ENCODE measurements at regions not wholly inside any gene's neighbourhood (a gene's known extent, or its start where the extent isn't known, plus 50 kb on each side); places are given as distances from the start of the nearest gene placed in this dataset.

GRCh38 chr2:494853-495252 is 182.4 kb downstream of the TMEM18 start:
- TF ChIP-seq MAX (IDR thresholded peaks at IDR 0.05; ENCODE audit: insufficient read depth, insufficient read length), result no peak
- TF ChIP-seq POLR2AphosphoS5 (IDR thresholded peaks at IDR 0.05; ENCODE audit: insufficient read depth, low read depth, low read length), result no peak
- TF ChIP-seq GATA2 (IDR thresholded peaks at IDR 0.05; ENCODE audit: insufficient read depth, insufficient read length, low read depth, low read length), result no peak
- no peaks in the 10 kb centered on the region for H4K20me1 ChIP-seq (replicated peaks; ENCODE audit: control insufficient read depth, extremely low read depth, insufficient read depth, low read length)
- H3K27me3 ChIP-seq (ENCODE audit: control insufficient read depth in 2 of 2, insufficient read depth in 2 of 2, low read length in 2 of 2), result no peaks in the 10 kb centered on the region
- no peak overlapping the region for H3K27ac ChIP-seq (ENCODE audit: insufficient read depth, low read depth, low read length)
- H3K36me3 ChIP-seq (ENCODE audit: control insufficient read depth in 2 of 2, extremely low read depth in 1 of 2, insufficient read depth in 2 of 2, low read length in 2 of 2), result no peaks in the 10 kb centered on the region
- ChIA-PET CTCF (no interaction called here), POLR2A (no interaction called here)
- no peaks in the 10 kb centered on the region for H3K4me1 ChIP-seq (ENCODE audit: control insufficient read depth, extremely low read depth, insufficient read depth, low read length)
- DNase-seq (ENCODE audit: low read depth, low spot score), result no peak
- BruUV-seq (replicated peaks), result no TSS peak
- no peaks in the 10 kb centered on the region for H3K9me1 ChIP-seq (replicated peaks; ENCODE audit: control insufficient read depth, extremely low read depth, insufficient read depth, low read length)
- H3K9me3 ChIP-seq (replicated peaks; ENCODE audit: control insufficient read depth, insufficient read depth, low read length), result peaks cover 2% of the 10 kb centered on the region
- dilution Hi-C loops (cut with MboI; ENCODE audit: extremely low pct_ligation_motif_present, low sequenced_read_pairs) (no loop called here), intact Hi-C loops (cut with micrococcal nuclease) (no loop called here)
- H3K4me2 ChIP-seq (ENCODE audit: insufficient read depth, low read length), result no peak overlapping the region
- H3K4me3 ChIP-seq (replicated peaks in 1 of 3; ENCODE audit: insufficient read depth in 1 of 3, low read depth in 1 of 3, low read length in 3 of 3), result no peak overlapping the region
- H2AFZ ChIP-seq (ENCODE audit: low read depth, low read length), result no peak overlapping the region
- FAIRE-seq, result no peak
- H3K9ac ChIP-seq (replicated peaks; ENCODE audit: extremely low read depth, insufficient read depth, low read length), result no peak overlapping the region
- no peaks in the 10 kb centered on the region for H3K79me2 ChIP-seq (ENCODE audit: control insufficient read depth, insufficient read depth, low read length)

- no peaks in the 10 kb centered on the region for H3K36me3 ChIP-seq (ENCODE audit: control insufficient read depth in 2 of 2, extremely low read depth in 1 of 2, insufficient read depth in 2 of 2, low read length in 2 of 2)
- no peak overlapping the region for H3K4me3 ChIP-seq (replicated peaks in 1 of 3; ENCODE audit: insufficient read depth in 1 of 3, low read depth in 1 of 3, low read length in 3 of 3)
- no peak overlapping the region for H3K4me2 ChIP-seq (ENCODE audit: insufficient read depth, low read length)
- BruUV-seq (replicated peaks), result no TSS peak
- CTCF ChIA-PET, result no interaction called here
- intact Hi-C loops (cut with micrococcal nuclease) (no loop called here), dilution Hi-C loops (cut with MboI; ENCODE audit: extremely low pct_ligation_motif_present, low sequenced_read_pairs) (no loop called here)
- H3K9me3 ChIP-seq (replicated peaks; ENCODE audit: control insufficient read depth, insufficient read depth, low read length), result peaks cover 2% of the 10 kb centered on the region
- DNase-seq (ENCODE audit: low read depth, low spot score), result no peak
- FAIRE-seq, result no peak
- no peak overlapping the region for H3K27ac ChIP-seq (ENCODE audit: insufficient read depth, low read depth, low read length)
- H3K9me1 ChIP-seq (replicated peaks; ENCODE audit: control insufficient read depth, extremely low read depth, insufficient read depth, low read length), result no peaks in the 10 kb centered on the region
- no peak overlapping the region for H3K9ac ChIP-seq (replicated peaks; ENCODE audit: extremely low read depth, insufficient read depth, low read length)
- H3K79me2 ChIP-seq (ENCODE audit: control insufficient read depth, insufficient read depth, low read length), result no peaks in the 10 kb centered on the region
- H3K27me3 ChIP-seq (ENCODE audit: control insufficient read depth in 2 of 2, insufficient read depth in 2 of 2, low read length in 2 of 2), result no peaks in the 10 kb centered on the region
- no peak for TF ChIP-seq POLR2AphosphoS5 (IDR thresholded peaks at IDR 0.05; ENCODE audit: insufficient read depth, low read depth, low read length)
- TF ChIP-seq FOS (IDR thresholded peaks at IDR 0.05; ENCODE audit: borderline replicate concordance, insufficient read depth, low read length), result no peak
- TF ChIP-seq POLR2A (IDR thresholded peaks at IDR 0.05; ENCODE audit: low read depth, low read length), result no peak
- TF ChIP-seq MYC (IDR thresholded peaks at IDR 0.05; ENCODE audit: low read depth, low read length), result no peak
- TF ChIP-seq MAX (IDR thresholded peaks at IDR 0.05; ENCODE audit: insufficient read depth, insufficient read length), result no peak
- no peak for TF ChIP-seq JUN (IDR thresholded peaks at IDR 0.05; ENCODE audit: borderline replicate concordance, insufficient read depth, insufficient read length, low read depth)
- TF ChIP-seq EZH2 (IDR thresholded peaks at IDR 0.05; ENCODE audit: borderline replicate concordance, low read depth, low read length, severe bottlenecking), result no peak
- TF ChIP-seq CTCF (IDR thresholded peaks at IDR 0.05; ENCODE audit: extremely low read depth in 1 of 2, insufficient read depth in 1 of 2, low read depth in 1 of 2, low read length in 2 of 2), result no peak
- no peak for TF ChIP-seq GATA2 (IDR thresholded peaks at IDR 0.05; ENCODE audit: insufficient read depth, insufficient read length, low read depth, low read length)
- POLR2A ChIA-PET, result no interaction called here
- H2AFZ ChIP-seq (ENCODE audit: low read depth, low read length), result no peak overlapping the region
- H3K4me1 ChIP-seq (ENCODE audit: control insufficient read depth, extremely low read depth, insufficient read depth, low read length), result no peaks in the 10 kb centered on the region
- H4K20me1 ChIP-seq (replicated peaks; ENCODE audit: control insufficient read depth, extremely low read depth, insufficient read depth, low read length), result no peaks in the 10 kb centered on the region
Observed at GRCh38 chr2:493228-493627, 184.0 kb downstream of the TMEM18 start.

Data from endothelial cell of umbilical vein (primary cell).